PFSK-1 (cell line): ENCODE measurements at regions not wholly inside any gene's neighbourhood (a gene's known extent, or its start where the extent isn't known, plus 50 kb on each side); places are given as distances from the start of the nearest gene placed in this dataset.

Source experiments
- FOXP2 ChIP-seq: optimal IDR thresholded peaks from 2 replicates; pipeline ENCODE3; 2011; ENCODE audit warnings: borderline replicate concordance, control low read depth, inconsistent platforms; ENCODE audit not compliant: insufficient read depth; ENCODE audit errors: extremely low read length, extremely low read depth
- POLR2AphosphoS5 ChIP-seq: IDR thresholded peaks from 2 replicates; pipeline ENCODE4 v1.6.1; 2012; ENCODE audit warnings: low read depth, mild to moderate bottlenecking, control low read depth, low read length, moderate library complexity
- REST ChIP-seq, 2 experiments: IDR thresholded peaks; 2 replicates each; pipeline versions ENCODE4 v1.6.1 to v1.8.0; 2011 to 2012; ENCODE audit warnings: low read depth in 2 of 2, low read length in 2 of 2, control low read depth in 1 of 2, inconsistent platforms in 1 of 2, mild to moderate bottlenecking in 1 of 2, moderate library complexity in 1 of 2; ENCODE audit not compliant: insufficient read depth in 1 of 2
- SIN3A ChIP-seq: IDR thresholded peaks from 2 replicates; pipeline ENCODE4 v1.6.1; 2012; ENCODE audit warnings: mild to moderate bottlenecking, low read length, moderate library complexity, borderline replicate concordance; ENCODE audit not compliant: insufficient read depth
- TAF1 ChIP-seq: IDR thresholded peaks from 2 replicates; pipeline ENCODE4 v1.6.1; 2012; ENCODE audit warnings: low read length, control low read depth, borderline replicate concordance; ENCODE audit not compliant: insufficient read depth

GRCh38 chr22:48960980-48961660 is 866.6 kb downstream of the BRD1 start:
- TF ChIP-seq TAF1 (no peak), SIN3A (no peak), REST (IDR thresholded peaks at IDR 0.05; ENCODE audit: insufficient read depth in 1 of 2, low read depth in 2 of 2, low read length in 2 of 2) (no peak), FOXP2 (no peak), POLR2AphosphoS5 (no peak)

GRCh38 chr22:48960576-48960975 is 867.1 kb downstream of the BRD1 start:
- TF ChIP-seq SIN3A (no peak), TAF1 (no peak), FOXP2 (no peak), POLR2AphosphoS5 (no peak), REST (IDR thresholded peaks at IDR 0.05; ENCODE audit: insufficient read depth in 1 of 2, low read depth in 2 of 2, low read length in 2 of 2) (no peak)

GRCh38 chr22:48959496-48959895 is 868.2 kb downstream of the BRD1 start:
- no peak for TF ChIP-seq REST (IDR thresholded peaks at IDR 0.05; ENCODE audit: insufficient read depth in 1 of 2, low read depth in 2 of 2, low read length in 2 of 2)

GRCh38 chr22:48957987-48958321 is 869.7 kb downstream of the BRD1 start:
- TF ChIP-seq REST (IDR thresholded peaks at IDR 0.05; ENCODE audit: insufficient read depth in 1 of 2, low read depth in 2 of 2, low read length in 2 of 2) (no peak), TAF1 (no peak), POLR2AphosphoS5 (no peak), FOXP2 (no peak), SIN3A (no peak)

GRCh38 chr22:48957311-48957986 is 870.2 kb downstream of the BRD1 start:
- TF ChIP-seq REST (IDR thresholded peaks at IDR 0.05; ENCODE audit: insufficient read depth in 1 of 2, low read depth in 2 of 2, low read length in 2 of 2), result no peak
- no peak for TF ChIP-seq FOXP2
- TF ChIP-seq POLR2AphosphoS5, result no peak
- TF ChIP-seq SIN3A, result no peak
- no peak for TF ChIP-seq TAF1
